ENCODE measurements at regions not wholly inside any gene's neighbourhood (a gene's known extent, or its start where the extent isn't known, plus 50 kb on each side); places are given as distances from the start of the nearest gene placed in this dataset.

DNA sequence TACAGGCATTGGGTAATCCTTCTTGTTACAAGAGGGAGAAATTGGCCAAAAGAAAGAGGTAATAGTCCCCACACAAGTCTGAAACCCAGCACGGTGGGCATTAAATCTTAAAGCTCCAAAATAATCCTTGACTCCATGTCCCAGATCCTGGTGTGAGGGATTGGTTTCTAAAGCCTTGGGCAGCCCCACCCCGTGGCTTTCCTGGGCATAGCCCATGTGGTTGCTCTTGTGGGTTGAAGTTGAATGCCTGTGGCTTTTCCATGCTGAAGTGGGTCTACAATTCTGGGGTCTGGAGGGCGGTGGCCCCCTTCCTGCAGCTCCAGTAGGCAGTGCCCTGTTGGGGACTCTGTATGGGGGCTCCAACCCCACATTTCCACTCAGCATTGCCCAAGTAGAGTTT is 91.8 kb upstream of the LARP1 start:
- TF ChIP-seq, protein P1, sequence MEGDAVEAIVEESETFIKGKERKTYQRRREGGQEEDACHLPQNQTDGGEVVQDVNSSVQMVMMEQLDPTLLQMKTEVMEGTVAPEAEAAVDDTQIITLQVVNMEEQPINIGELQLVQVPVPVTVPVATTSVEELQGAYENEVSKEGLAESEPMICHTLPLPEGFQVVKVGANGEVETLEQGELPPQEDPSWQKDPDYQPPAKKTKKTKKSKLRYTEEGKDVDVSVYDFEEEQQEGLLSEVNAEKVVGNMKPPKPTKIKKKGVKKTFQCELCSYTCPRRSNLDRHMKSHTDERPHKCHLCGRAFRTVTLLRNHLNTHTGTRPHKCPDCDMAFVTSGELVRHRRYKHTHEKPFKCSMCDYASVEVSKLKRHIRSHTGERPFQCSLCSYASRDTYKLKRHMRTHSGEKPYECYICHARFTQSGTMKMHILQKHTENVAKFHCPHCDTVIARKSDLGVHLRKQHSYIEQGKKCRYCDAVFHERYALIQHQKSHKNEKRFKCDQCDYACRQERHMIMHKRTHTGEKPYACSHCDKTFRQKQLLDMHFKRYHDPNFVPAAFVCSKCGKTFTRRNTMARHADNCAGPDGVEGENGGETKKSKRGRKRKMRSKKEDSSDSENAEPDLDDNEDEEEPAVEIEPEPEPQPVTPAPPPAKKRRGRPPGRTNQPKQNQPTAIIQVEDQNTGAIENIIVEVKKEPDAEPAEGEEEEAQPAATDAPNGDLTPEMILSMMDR (IDR thresholded peaks at IDR 0.05), result no peak
- TF ChIP-seq POLR2A (IDR thresholded peaks at IDR 0.05), result no peak
